HG03565 (cell line): ENCODE measurements at regions not wholly inside any gene's neighbourhood (a gene's known extent, or its start where the extent isn't known, plus 50 kb on each side); places are given as distances from the start of the nearest gene placed in this dataset.

Source experiments
- ATAC-seq: cut with Tn5 transposase; IDR thresholded peaks from one replicate; pipeline ENCODE4 v1.9.1; 2021; ENCODE audit warnings: mild to moderate bottlenecking, moderate library complexity; ENCODE audit not compliant: unreplicated experiment

GRCh38 chr3:24033818-24034217 lies 88.7 kb downstream of the NR1D2 start:
- ATAC-seq, result no peak

GRCh38 chr3:24034464-24034863 lies 89.4 kb downstream of the NR1D2 start:
- ATAC-seq, result no peak

GRCh38 chr3:24037971-24038370 lies 92.9 kb downstream of the NR1D2 start:
- ATAC-seq, result no peak

GRCh38 chr3:24040311-24040710 lies 95.2 kb downstream of the NR1D2 start:
- no peak for ATAC-seq

- no peak for ATAC-seq
These were observed 97.3 kb downstream of the NR1D2 start for GRCh38 chr3:24042174-24043059.

- ATAC-seq, result no peak
These were observed 98.1 kb downstream of the NR1D2 start for GRCh38 chr3:24043168-24043567.

- ATAC-seq, result no peak
These were observed 98.9 kb downstream of the NR1D2 start for GRCh38 chr3:24043985-24044384.

GRCh38 chr3:24046214-24046613 lies 101.1 kb downstream of the NR1D2 start:
- ATAC-seq, result no peak

- peak; percentile 9 for ATAC-seq
These were observed 102.4 kb downstream of the NR1D2 start for GRCh38 chr3:24047513-24047912.

GRCh38 chr3:24048843-24049242 lies 103.8 kb downstream of the NR1D2 start:
- ATAC-seq, result no peak

- no peak for ATAC-seq
These were observed 107.4 kb downstream of the NR1D2 start for GRCh38 chr3:24052446-24052845.

GRCh38 chr3:24058940-24059705 lies 114.0 kb downstream of the NR1D2 start:
- ATAC-seq, result no peak

GRCh38 chr3:24060055-24060454 lies 115.0 kb downstream of the NR1D2 start:
- no peak for ATAC-seq

GRCh38 chr3:24062916-24063315 lies 117.8 kb downstream of the NR1D2 start:
- no peak for ATAC-seq
